ENCODE measurements at regions not wholly inside any gene's neighbourhood (a gene's known extent, or its start where the extent isn't known, plus 50 kb on each side); places are given as distances from the start of the nearest gene placed in this dataset.
A peak's percentile ranks its signal among the peaks of the same experiment; 100 is the strongest.

- Histone ChIP-seq H3K27ac (ENCODE audit: low read depth, low read length) (no peak overlapping the region), H3K4me2 (ENCODE audit: insufficient read depth in 1 of 2, low read depth in 2 of 2, low read length in 2 of 2) (no peak overlapping the region), H4K20me1 (replicated peaks in 1 of 2; ENCODE audit: control insufficient read depth in 1 of 2, insufficient read depth in 2 of 2, low read length in 2 of 2) (no peaks in the 10 kb centered on the region), H3K56ac (replicated peaks; ENCODE audit: insufficient read length, low read depth, low read length) (no peak overlapping the region), H3K79me1 (ENCODE audit: low read depth, low read length) (no peaks in the 10 kb centered on the region), H4K5ac (ENCODE audit: insufficient read length, low read depth, low read length) (no peak overlapping the region), H3K27me3 (replicated peaks in 1 of 4; ENCODE audit: control insufficient read depth in 3 of 4, extremely low read depth in 1 of 4, insufficient read depth in 3 of 4, low read length in 3 of 4) (no peaks in the 10 kb centered on the region), H2AFZ (ENCODE audit: low read length) (0 out of 2 replicates have a peak overlapping the region, but pooled peaks have one; percentile 14), H2BK20ac (ENCODE audit: low read length) (no peak overlapping the region), H3K4ac (replicated peaks; ENCODE audit: insufficient read length, low read depth, low read length) (no peak overlapping the region), H3K23ac (ENCODE audit: insufficient read length) (no peak overlapping the region), H3K4me3 (ENCODE audit: extremely low read depth in 1 of 4, insufficient read depth in 2 of 4, low read depth in 3 of 4, low read length in 4 of 4) (no peak overlapping the region), H2BK5ac (ENCODE audit: low read depth, low read length) (no peak overlapping the region), H2BK12ac (ENCODE audit: low read depth, low read length) (no peak overlapping the region), H3K36me3 (ENCODE audit: control insufficient read depth in 2 of 4, insufficient read depth in 4 of 4, low read length in 3 of 4) (no peaks in the 10 kb centered on the region), H3K23me2 (ENCODE audit: low read depth, low read length) (no peaks in the 10 kb centered on the region), H3K18ac (ENCODE audit: extremely low read depth, low read length) (no peak overlapping the region), H4K8ac (ENCODE audit: extremely low read depth, insufficient read depth, low read length) (no peak overlapping the region), H4K91ac (replicated peaks; ENCODE audit: insufficient read length, low read length) (no peak overlapping the region), H2BK120ac (replicated peaks; ENCODE audit: low read depth, low read length) (no peak overlapping the region), H2AK5ac (ENCODE audit: low read depth, low read length) (no peak overlapping the region), H3K9me3 (ENCODE audit: insufficient read depth in 2 of 2, low read depth in 1 of 2, low read length in 1 of 2) (no peaks in the 10 kb centered on the region), H2BK15ac (ENCODE audit: low read length) (no peak overlapping the region), H3K9ac (replicated peaks in 1 of 4; ENCODE audit: extremely low read depth in 1 of 4, low read depth in 3 of 4, low read length in 3 of 4) (no peak overlapping the region; a peak in 1 of 7 replicates), H3K79me2 (ENCODE audit: control insufficient read depth in 1 of 2, insufficient read depth in 2 of 2, low read length in 2 of 2) (no peaks in the 10 kb centered on the region), H3K4me1 (replicated peaks in 1 of 4; ENCODE audit: control insufficient read depth in 3 of 4, insufficient read depth in 4 of 4, low read length in 3 of 4) (peaks cover 0 to 9% (median 3%) of the 10 kb centered on the region in 4 experiments; a peak in 4 of 7 replicates), H3K14ac (ENCODE audit: insufficient read length) (no peak overlapping the region)
- ChIA-PET CTCF (ENCODE audit: partially characterized antibody) (no interaction called here), POLR2A (ENCODE audit: partially characterized antibody) (no interaction called here)
- no peak for FAIRE-seq
- WGBS, 2 experiments (ENCODE audit: extremely low coverage in 1 of 2, insufficient coverage in 1 of 2, insufficient read length in 1 of 2, insufficient replicate concordance in 2 of 2, low coverage in 1 of 2, low lambda C conversion rate in 2 of 2, missing lambda C conversion rate in 1 of 2): 89% methylated on average over 9 of the region's 9 CpGs; no CpG with 5 or more reads in 1 of the 2 experiments
- DNase-seq (ENCODE audit: low read depth in 1 of 2, low spot score in 2 of 2): no peak
- TF ChIP-seq SAP30 (IDR thresholded peaks at IDR 0.05; ENCODE audit: insufficient read depth, insufficient replicate concordance, low read length): no peak
- TF ChIP-seq RXRA (IDR thresholded peaks at IDR 0.05; ENCODE audit: insufficient read depth, low read depth, low read length): no peak
- no peak for TF ChIP-seq SUZ12 (IDR thresholded peaks at IDR 0.05; ENCODE audit: low read length)
- TF ChIP-seq CBX8 (IDR thresholded peaks at IDR 0.05; ENCODE audit: borderline replicate concordance, low read depth, low read length): no peak
- no peak for TF ChIP-seq PHF8 (conservative IDR thresholded peaks at IDR 0.05; ENCODE audit: low read depth, low read length)
- TF ChIP-seq YY1 (IDR thresholded peaks at IDR 0.05; ENCODE audit: low read depth, low read length): no peak
- TF ChIP-seq TBP (IDR thresholded peaks at IDR 0.05; ENCODE audit: low read depth, low read length): no peak
- no peak for TF ChIP-seq JUN (IDR thresholded peaks at IDR 0.05; ENCODE audit: low read depth, low read length)
- TF ChIP-seq USF2 (IDR thresholded peaks at IDR 0.05; ENCODE audit: low read length): no peak
- no peak for TF ChIP-seq JUND (IDR thresholded peaks at IDR 0.05; ENCODE audit: low read length)
- no peak for TF ChIP-seq CTBP2 (IDR thresholded peaks at IDR 0.05; ENCODE audit: borderline replicate concordance, insufficient read depth, insufficient read length, low read length)
- TF ChIP-seq NANOG (IDR thresholded peaks at IDR 0.05; ENCODE audit: insufficient read depth, low read depth, low read length, poor library complexity, severe bottlenecking): no peak
Observed at GRCh38 chr20:54347166-54347833, 128.1 kb upstream of the DOK5 start.

All from H1 (cell line).